ENCODE measurements at regions not wholly inside any gene's neighbourhood (a gene's known extent, or its start where the extent isn't known, plus 50 kb on each side); places are given as distances from the start of the nearest gene placed in this dataset.

DNA sequence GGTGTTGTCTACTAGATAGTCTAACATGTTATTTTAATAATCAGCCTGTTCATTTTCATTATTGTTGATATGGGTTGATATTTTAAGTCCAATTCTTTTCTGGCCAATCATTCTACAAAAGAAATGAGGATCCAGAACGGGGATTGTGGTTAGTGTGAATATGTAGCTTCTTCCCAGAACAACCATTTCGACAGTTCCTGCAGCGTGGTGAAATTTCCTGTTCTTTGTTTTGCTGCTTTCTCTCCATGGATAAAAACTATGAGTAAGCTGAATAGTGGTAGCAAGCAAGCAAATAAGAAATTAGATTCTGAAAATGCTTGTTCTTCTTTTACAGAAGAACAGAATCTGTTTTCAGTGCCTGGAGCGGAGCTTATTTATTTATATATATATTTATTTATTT is 65.5 kb upstream of the F13A1 start:
- TF ChIP-seq, protein P1, sequence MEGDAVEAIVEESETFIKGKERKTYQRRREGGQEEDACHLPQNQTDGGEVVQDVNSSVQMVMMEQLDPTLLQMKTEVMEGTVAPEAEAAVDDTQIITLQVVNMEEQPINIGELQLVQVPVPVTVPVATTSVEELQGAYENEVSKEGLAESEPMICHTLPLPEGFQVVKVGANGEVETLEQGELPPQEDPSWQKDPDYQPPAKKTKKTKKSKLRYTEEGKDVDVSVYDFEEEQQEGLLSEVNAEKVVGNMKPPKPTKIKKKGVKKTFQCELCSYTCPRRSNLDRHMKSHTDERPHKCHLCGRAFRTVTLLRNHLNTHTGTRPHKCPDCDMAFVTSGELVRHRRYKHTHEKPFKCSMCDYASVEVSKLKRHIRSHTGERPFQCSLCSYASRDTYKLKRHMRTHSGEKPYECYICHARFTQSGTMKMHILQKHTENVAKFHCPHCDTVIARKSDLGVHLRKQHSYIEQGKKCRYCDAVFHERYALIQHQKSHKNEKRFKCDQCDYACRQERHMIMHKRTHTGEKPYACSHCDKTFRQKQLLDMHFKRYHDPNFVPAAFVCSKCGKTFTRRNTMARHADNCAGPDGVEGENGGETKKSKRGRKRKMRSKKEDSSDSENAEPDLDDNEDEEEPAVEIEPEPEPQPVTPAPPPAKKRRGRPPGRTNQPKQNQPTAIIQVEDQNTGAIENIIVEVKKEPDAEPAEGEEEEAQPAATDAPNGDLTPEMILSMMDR (IDR thresholded peaks at IDR 0.05), result no peak
- TF ChIP-seq POLR2A (IDR thresholded peaks at IDR 0.05), result no peak
